SK-MEL-5 (cell line): ENCODE measurements at regions not wholly inside any gene's neighbourhood (a gene's known extent, or its start where the extent isn't known, plus 50 kb on each side); places are given as distances from the start of the nearest gene placed in this dataset.
"Not testable (repeated sequence)": the region's sequence is repeated elsewhere in the genome, so short reads cannot be mapped to it uniquely, and the experiment has no call there.

Experiments used
- DNase-seq: peaks from one replicate; pipeline ENCODE4 v3.0.0-alpha.2; 2016; ENCODE audit warnings: low read depth, low spot score
- in situ Hi-C: cut with HindIII; loops from 2 replicates; pipeline ENCODE4 v1.10.0; 2016; ENCODE audit warnings: low sequenced_read_pairs, high pct_unique_total_duplicates, low pct_unique_long_range_greater_than_20kb

DNA sequence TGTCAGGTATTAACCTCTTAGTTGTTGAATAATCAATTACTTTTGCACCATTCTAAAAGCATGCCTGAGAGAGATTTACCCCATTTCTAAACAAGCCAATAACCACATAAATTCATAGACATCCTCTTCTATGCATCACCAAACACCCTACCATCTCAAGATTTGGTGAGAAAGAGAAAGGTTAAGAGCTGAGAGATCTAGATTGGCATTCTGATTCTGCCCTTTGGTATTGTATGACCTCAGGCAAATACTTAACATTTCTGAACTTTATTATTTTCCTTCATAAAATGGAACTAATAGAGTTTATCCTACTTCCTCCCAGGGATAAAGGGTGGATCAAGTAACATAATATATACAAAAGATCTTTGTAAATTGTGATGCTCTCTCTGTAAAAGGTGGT is 146.5 kb upstream of the MME start:
- in situ Hi-C loops: no loop called here

DNA sequence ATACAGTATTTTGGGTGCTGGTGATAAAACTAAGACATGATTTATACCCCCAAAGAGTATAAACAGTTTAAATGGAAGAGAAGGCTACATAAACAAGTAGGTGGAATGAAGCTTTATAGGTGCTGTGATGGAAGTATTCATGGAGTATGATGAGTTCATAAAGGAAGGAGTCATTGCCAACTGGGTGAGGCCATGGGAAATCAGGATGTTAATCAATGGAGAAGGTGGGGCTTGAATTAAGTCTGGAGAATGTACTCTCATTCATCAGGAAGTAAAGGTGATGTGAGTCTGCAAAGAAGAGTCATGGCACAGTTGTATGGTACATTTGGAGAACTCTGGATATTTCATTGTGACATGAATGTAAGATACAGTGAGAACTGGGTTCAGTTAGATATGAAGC is 147.5 kb upstream of the MME start:
- no peak for DNase-seq
- in situ Hi-C loops: no loop called here

More for the DNA sequence above, 146.5 kb upstream of the MME start:
- DNase-seq: no peak

GRCh38 chr3:154931484-154931883 is 148.6 kb upstream of the MME start:
- in situ Hi-C loops: no loop called here
- DNase-seq: no peak

DNA sequence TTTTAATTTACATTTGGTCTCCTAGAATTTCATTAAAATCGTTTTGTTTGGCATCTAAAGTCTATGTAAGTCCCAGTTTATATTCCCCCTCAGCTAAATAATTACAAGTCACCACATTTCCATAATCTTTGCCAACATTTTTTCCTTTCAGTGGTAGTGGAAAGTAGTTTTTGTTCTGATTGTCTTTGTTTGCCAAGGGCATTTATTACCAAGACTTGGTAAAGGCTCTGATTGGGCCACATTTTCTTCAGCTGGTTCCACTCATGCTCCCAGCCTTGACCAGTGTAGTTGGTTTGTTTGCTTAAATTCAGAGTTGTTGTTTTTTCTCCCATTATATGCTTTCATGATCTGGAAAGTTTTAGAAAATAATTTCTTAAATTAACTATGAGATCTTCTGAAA is 153.4 kb upstream of the MME start:
- in situ Hi-C loops: no loop called here
- no peak for DNase-seq

- in situ Hi-C loops: no loop called here
- no peak for DNase-seq
Observed at GRCh38 chr3:154921351-154921750, 158.8 kb upstream of the MME start.

- in situ Hi-C loops: no loop called here
- no peak for DNase-seq
Observed at GRCh38 chr3:154919226-154919625, 160.9 kb upstream of the MME start.

DNA sequence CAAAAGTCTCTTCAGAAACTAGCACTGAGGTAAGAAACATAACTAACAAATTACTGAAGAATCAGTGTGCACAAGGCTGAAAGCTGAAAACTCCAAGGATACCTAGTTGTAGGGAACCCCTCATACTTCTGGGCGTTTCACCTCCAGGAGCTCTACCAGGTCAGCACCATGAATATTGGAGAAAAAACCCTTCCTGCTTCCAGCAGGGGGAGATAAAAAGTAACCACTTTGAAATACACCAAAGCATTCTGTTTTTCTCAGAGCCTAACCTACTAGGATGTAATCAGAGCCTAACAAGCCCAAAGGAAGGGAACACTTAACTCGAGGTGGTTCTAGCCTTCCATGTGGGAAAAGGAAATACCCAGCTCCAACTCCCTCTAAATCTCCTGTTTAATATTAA is 175.8 kb upstream of the MME start:
- in situ Hi-C loops: no loop called here
- DNase-seq: peak; percentile 45

DNA sequence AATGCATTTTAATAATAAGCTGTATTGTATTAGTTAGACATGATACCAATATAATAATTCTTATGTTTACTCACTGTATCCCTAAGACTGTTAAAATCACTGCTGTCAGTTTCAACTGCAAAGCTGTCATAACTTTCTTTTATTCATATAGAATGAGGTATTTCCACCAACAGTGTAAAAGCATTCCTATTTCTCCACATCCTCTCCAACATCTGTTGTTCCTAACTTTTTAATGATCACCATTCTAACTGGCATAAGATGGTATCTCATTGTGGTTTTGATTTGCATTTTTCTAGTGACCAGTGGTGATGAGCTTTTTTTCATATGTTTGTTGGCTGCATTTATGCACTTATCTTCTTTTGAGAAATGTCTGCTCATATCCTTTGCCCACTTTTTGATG is 177.6 kb upstream of the MME start:
- in situ Hi-C loops, DNase-seq: not testable (repeated sequence)

DNA sequence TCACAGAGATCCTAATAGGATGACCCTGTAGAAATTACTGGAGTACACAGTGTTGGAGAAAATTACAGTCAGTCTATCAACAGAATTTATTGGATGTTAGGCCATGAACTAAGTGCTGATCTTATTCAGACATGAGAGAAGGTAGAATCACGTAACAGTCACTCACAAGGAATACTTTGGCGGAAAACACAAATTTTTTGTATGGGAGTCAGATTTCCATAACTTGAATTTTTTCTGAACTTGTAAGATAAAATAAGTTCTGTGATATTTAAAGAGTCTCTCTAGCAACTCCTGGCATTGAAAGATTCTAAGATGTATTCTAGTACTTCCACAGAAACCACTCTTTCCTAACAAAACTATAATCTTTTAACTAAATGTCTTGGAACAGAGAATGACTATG is 178.8 kb upstream of the MME start:
- in situ Hi-C loops: no loop called here
- no peak for DNase-seq

DNA sequence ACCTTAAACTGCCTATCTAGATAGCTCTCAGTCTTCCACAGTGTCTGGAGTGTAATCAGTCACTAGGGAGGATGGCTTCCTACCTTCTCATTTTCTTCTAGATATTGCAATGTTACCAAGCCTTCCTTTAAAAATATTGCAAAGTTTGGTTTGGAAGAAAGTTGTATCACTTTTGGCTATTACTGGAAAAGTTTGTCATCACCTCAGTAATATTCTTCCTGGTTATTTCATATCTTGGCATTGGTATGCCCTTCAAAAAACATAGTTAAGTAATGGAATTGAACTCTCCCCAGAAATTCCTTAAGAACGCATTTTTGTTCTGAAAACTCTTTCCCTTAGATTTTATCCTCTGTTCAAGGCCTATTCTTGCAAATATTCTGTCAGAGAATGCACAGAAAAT is 179.3 kb upstream of the MME start:
- in situ Hi-C loops: no loop called here
- DNase-seq: no peak

GRCh38 chr3:154898916-154899315 is 181.2 kb upstream of the MME start:
- no peak for DNase-seq
- in situ Hi-C loops: no loop called here

- in situ Hi-C loops: no loop called here
- no peak for DNase-seq
Observed at GRCh38 chr3:154898443-154898842, 181.7 kb upstream of the MME start.

GRCh38 chr3:154893813-154894212 is 186.3 kb upstream of the MME start:
- DNase-seq: no peak
- in situ Hi-C loops: no loop called here

DNA sequence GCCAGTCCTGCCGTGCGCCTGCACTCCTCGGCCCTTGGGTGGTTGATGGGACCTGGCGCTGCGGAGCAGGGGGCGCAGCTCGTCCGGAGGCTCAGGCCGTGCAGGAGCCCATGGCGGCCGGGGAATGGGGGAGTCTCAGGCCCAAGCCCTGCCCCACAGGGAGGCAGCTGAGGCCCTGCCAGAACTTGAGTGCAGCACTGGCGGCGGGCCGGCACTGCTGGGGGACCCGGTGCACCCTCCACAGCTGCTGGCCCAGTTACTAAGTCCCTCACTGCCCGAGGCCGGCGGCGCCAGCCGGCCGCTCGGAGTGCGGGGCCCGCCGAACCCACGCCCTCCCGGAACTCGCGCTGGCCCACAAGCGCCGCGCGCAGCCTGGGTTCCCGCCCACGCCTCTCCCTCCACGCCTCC is 190.9 kb upstream of the MME start:
- in situ Hi-C loops: no loop called here
- no peak for DNase-seq

- in situ Hi-C loops: no loop called here
- no peak for DNase-seq
Observed at GRCh38 chr3:154887869-154888268, 192.2 kb upstream of the MME start.

- DNase-seq: peak; percentile 15
Observed at GRCh38 chr3:154886437-154886836, 193.7 kb upstream of the MME start.

DNA sequence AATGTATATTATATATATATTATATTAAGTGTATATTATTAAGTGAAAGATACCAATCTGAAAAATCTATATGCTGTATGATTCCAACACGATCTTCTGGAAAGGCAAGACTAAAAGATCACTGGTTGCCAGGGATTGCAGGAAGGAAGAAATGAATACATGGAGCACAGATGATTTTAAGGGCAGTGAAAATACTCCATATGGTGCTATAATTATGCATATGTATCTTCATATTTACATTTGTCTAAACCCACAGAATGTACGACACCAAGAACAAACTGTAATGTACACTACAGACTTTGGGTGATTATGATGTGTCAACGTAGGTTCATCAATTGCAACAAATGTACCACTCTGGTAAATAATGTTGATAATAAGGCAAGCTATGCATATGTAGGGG is 194.7 kb upstream of the MME start:
- DNase-seq: no peak
- in situ Hi-C loops: no loop called here

More at GRCh38 chr3:154886437-154886836, 193.7 kb upstream of the MME start:
- in situ Hi-C loops: no loop called here

DNA sequence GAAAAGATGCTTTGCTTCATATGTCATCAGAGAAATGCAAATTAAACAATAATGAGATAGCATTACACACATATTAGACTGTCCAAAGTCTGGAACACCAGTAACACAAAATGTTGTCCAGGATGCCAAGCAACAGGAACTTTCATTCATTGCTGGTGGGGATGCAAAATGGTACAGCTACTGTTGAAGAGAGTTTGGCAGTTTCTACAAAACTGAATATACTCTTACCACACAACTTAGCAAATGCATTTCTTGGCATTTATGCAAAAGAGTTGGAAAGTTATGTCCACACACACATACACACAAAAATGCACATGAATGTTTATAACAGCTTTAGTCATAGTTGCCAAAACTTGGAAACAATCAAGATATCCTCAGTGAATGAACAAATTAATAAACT is 195.2 kb upstream of the MME start:
- in situ Hi-C loops: no loop called here
- DNase-seq: no peak

DNA sequence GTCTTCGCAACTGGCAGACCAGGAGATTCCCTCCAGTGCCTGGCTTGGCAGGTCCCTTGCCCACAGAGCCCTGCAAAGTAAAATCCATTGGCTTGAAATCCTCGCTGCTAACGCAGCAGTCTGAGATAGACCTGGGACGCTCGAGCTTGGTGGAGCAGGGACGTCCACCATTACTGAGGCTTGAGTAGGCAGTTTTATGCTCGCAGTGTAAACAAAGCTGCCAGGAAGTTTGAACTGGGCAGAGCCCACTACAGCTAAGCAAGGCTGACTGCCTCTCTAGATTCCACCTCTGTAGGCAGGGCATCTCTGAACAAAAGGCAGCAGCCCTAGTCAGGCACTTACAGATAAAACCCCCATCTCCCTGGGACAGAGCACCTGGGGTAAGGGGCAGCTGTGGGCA is 205.0 kb upstream of the MME start:
- no peak for DNase-seq
- in situ Hi-C loops: no loop called here

DNA sequence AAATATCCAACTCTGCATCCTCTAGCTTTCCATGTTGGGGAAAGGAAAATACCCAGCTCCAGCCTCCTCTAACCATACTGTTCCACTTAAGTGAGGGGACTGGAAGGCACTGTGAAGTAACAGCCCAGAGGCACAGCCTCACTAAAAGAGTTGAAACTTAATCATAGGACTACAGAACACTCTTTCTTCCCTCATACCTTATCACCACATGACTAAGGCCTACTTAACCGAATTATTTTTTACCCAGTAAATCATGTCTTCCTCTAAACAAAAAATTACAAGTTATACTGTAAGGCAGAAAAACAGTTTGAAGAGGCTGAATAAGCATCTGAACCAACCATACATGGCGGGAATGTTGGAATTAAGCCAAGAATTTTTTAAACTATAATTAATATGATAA is 207.4 kb upstream of the MME start:
- in situ Hi-C loops: no loop called here
- DNase-seq: no peak
